VCaP (cell line): ENCODE measurements at regions not wholly inside any gene's neighbourhood (a gene's known extent, or its start where the extent isn't known, plus 50 kb on each side); places are given as distances from the start of the nearest gene placed in this dataset.

Experiments used
- H3K27ac ChIP-seq: fragments of 450-650 bp; 2 replicates; pipeline ENCODE4 v1.5.1; 2017
- TF ChIP-seq, protein P1 (sequence below): fragments of 450-650 bp; conservative IDR thresholded peaks from 2 replicates; pipeline ENCODE4 v1.5.1; 2017; ENCODE audit warnings: mild to moderate bottlenecking, moderate library complexity

DNA sequence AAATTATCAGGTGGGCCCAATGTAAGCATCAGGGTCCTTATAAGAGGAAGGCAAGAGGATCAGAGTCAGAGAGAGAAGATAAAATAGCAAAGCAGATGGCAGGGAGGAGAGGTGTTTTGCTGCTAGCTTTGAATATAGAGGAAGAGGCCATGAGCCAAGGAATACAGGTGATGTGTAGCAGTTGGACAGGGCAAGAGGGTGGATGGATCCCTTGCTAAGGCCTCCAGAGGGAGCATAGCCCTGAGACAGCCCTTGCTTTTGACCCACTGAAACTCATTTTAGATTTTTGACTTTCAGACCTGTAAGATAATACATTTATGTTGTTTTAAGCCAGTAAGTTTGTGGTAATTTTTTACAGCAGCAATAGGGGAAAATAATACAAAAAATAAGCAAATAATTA lies 116.6 kb upstream of the PARD3B start:
- TF ChIP-seq, protein P1, sequence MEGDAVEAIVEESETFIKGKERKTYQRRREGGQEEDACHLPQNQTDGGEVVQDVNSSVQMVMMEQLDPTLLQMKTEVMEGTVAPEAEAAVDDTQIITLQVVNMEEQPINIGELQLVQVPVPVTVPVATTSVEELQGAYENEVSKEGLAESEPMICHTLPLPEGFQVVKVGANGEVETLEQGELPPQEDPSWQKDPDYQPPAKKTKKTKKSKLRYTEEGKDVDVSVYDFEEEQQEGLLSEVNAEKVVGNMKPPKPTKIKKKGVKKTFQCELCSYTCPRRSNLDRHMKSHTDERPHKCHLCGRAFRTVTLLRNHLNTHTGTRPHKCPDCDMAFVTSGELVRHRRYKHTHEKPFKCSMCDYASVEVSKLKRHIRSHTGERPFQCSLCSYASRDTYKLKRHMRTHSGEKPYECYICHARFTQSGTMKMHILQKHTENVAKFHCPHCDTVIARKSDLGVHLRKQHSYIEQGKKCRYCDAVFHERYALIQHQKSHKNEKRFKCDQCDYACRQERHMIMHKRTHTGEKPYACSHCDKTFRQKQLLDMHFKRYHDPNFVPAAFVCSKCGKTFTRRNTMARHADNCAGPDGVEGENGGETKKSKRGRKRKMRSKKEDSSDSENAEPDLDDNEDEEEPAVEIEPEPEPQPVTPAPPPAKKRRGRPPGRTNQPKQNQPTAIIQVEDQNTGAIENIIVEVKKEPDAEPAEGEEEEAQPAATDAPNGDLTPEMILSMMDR, result no peak
- H3K27ac ChIP-seq, result no peak overlapping the region

DNA sequence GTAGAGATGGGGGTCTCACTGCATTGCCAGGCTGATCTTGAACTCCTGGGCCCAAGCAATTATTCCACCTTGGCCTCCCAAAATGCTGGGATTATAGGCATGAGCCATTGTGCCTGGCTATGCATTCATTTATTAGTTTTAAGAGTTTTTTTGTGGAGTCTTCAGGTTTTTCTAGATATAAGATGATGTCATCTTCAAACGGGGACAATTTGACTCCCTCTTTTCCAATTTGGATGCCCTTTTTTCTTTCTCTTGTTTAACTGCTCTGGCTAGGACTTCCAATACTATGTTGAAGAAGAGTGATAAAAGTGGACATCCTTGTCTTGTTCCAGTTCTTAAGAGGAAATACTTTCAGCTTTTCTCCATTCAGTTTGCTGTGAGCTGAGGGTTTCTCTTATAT lies 113.7 kb upstream of the PARD3B start:
- no peak overlapping the region for H3K27ac ChIP-seq
- TF ChIP-seq, protein P1, result no peak

DNA sequence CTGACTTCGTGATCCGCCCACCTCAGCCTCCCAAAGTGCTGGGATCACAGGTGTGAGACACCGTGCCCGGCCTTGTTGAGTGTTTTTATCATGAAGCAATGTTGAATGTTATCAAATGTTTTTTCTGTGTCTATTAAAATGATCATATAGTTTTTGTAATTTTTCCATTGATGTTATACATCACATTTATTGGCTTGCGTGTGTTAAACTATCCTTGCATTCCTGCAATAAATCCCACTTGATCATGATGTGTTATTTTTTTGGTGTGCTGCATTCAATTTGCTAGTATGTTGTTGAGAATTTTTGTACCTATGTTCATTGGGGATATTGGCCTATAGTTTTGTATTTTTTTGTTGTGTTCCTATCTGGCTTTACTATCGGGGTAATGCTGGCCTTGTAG lies 113.1 kb upstream of the PARD3B start:
- no peak overlapping the region for H3K27ac ChIP-seq
- TF ChIP-seq, protein P1, result no peak

DNA sequence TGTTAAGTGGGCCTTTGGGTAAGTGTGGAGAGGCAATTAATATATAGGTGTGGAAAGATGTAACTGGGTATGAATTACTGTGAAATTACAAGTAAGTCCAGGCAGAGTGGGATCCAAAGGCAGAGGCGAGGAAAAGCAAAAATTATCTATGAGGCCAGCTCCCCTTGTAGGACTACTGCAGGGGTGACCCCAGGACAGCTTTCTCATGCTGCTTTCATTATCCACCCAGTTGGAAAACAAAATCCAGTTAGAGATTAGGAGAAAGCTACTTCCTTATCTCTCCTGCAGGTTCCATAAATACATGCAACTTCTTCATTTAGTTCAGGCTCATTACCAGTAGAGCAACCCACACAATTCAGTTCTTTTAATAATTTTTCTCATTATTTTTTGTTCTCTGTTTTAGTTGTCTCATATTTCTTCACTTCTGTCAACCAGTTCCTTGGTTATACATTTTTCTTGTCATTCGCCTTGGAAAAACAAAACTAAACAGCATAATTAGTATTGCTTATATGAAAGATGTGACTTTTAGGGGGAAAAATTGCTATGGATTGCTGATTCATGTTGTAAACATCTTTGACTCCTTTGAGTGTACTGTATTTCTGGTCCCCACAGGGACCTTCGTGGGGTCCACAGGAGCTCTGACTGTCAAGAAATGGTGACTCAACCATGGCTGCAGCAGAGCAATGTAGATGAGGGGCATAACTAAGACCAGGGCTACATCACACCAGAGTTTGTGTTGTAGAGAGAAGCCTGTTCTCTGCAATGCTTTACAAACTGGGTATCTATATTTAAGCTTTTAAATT lies 110.4 kb upstream of the PARD3B start:
- TF ChIP-seq, protein P1, result no peak
- H3K27ac ChIP-seq, result no peak overlapping the region

DNA sequence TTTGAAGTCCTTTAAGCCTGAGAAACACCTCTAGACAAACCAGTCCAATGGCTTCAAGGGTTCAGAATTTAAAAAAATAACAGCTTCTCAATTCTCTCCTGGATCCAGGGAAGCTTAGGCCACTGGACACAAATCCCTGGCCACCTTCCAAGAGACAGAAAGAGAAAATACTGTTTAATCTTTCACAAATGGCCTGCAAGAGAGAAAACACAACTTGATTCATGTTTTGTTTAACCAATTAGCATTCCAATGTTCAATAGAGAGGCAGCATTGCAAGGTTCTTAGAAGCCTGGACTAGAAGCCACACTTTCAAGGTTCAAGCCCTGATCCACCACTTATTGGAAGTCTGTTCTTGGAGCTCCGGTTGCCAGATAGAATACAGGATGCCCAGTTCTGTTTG lies 109.0 kb upstream of the PARD3B start:
- no peak overlapping the region; the same call in 1 of the 2 replicates for H3K27ac ChIP-seq
- TF ChIP-seq, protein P1, result no peak

DNA sequence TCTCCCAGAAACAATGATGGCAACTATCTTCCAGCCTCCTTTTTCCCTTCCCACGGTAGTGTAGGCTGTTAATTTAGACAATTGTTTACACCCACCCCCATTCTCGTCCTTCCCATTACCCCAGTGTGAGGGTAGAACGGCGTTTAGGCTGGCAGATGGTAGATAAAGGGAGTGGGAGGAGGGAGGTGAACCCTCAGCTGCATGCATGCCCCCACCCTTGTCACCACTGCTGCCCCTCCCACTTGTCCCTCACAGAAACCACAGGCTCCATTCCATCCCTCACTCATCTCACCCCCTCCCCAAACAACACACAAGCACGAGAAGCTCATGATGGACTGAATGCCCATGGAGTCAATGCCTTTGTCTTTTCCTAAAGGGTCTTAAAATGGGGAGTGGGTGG lies 107.9 kb upstream of the PARD3B start:
- TF ChIP-seq, protein P1, result no peak
- H3K27ac ChIP-seq, result 0 out of 2 replicates have a peak overlapping the region, but pooled peaks have one; percentile 7

DNA sequence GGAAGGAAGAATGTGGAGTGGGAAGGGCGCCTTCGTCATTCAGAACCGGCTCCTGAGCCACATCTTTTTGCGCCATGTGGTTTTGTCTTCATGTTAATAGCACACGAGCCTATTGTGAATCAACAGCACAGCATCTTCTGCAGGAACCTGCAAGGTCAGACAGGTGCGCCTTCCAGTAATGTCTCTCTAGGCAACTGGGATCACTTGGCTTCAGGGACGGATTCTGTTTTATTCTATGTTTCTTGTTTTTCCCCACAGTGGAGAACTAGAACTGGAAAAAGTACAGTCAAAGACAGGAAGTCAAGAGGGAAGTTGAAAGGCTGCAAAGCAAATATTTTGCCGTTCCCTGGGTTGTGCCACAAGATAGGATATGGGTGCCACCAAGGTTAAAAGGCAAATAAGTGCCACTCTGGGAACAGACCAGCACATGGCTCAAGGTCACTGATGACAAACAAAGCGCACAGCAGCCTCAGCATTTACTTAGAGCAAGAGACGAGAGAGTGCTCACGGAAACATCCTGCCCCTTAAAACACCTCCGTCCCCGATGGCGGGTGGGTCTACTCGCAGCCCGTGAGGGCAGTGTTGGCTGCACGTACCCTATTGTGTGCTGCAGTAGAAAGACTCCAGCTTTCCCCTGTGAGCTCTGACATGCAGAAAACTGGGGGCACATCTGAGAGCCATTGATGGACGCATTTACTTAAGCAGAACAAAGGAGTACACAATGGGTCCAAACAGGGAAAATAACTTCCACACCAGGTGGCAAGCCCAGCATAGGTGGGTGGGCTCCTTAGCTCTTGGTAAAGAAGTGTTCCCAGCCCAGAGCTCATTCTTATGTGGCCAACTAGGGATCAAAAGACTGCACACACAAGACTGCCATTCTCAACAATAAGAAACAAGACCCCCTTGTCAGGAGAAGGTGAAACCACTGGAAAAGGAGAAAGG lies 107.2 kb upstream of the PARD3B start:
- 0 out of 2 replicates have a peak overlapping the region, but pooled peaks have one; percentile 7 for H3K27ac ChIP-seq
- TF ChIP-seq, protein P1, result no peak
